Endothelial cell (in vitro differentiated cells): ENCODE measurements at regions not wholly inside any gene's neighbourhood (a gene's known extent, or its start where the extent isn't known, plus 50 kb on each side); places are given as distances from the start of the nearest gene placed in this dataset.

ENCODE experiments used
- DNase-seq: peaks from one replicate; pipeline ENCODE4 v3.0.0; 2021; ENCODE audit warnings: low spot score
- H3K27ac Mint-ChIP-seq: one replicate; pipeline ENCODE4 v1.8.0; 2021; ENCODE audit warnings: mixed read lengths, inconsistent platforms; ENCODE audit not compliant: unreplicated experiment
- H3K27me3 Mint-ChIP-seq: one replicate; pipeline ENCODE4 v1.8.0; 2021; ENCODE audit warnings: mild to moderate bottlenecking, moderate library complexity, mixed read lengths, inconsistent platforms; ENCODE audit not compliant: unreplicated experiment
- H3K36me3 Mint-ChIP-seq: one replicate; pipeline ENCODE4 v1.8.0; 2021; ENCODE audit warnings: mild to moderate bottlenecking, low read depth, mixed read lengths, inconsistent platforms; ENCODE audit not compliant: unreplicated experiment
- H3K4me1 Mint-ChIP-seq: one replicate; pipeline ENCODE4 v1.8.0; 2021; ENCODE audit warnings: mild to moderate bottlenecking, mixed read lengths, inconsistent platforms; ENCODE audit not compliant: unreplicated experiment
- H3K4me3 Mint-ChIP-seq: one replicate; pipeline ENCODE4 v1.8.0; 2021; ENCODE audit warnings: mild to moderate bottlenecking, mixed read lengths, inconsistent platforms; ENCODE audit not compliant: unreplicated experiment
- H3K9me3 Mint-ChIP-seq: one replicate; pipeline ENCODE4 v1.8.0; 2021; ENCODE audit warnings: mixed read lengths, inconsistent platforms; ENCODE audit not compliant: unreplicated experiment
- CTCF ChIP-seq: fragments of 200-600 bp; sonication (generic); IDR thresholded peaks from one replicate; pipeline ENCODE4 v1.5.0; 2021; ENCODE audit warnings: antibody characterized with exemption; ENCODE audit not compliant: unreplicated experiment

GRCh38 chrX:16023790-16024734, 99.3 kb upstream of the GRPR start:
- Mint-ChIP-seq H3K27ac (no peak overlapping the region), H3K4me3 (no peak overlapping the region), H3K36me3 (no peaks in the 10 kb centered on the region), H3K4me1 (peaks cover 11% of the 10 kb centered on the region), H3K27me3 (peaks cover 2% of the 10 kb centered on the region), H3K9me3 (no peaks in the 10 kb centered on the region)
- no peak for TF ChIP-seq CTCF
- no peak for DNase-seq

- no peak for DNase-seq
- no peak overlapping the region for H3K27ac Mint-ChIP-seq
- peaks cover 2% of the 10 kb centered on the region for H3K27me3 Mint-ChIP-seq
- H3K4me1 Mint-ChIP-seq, result peaks cover 6% of the 10 kb centered on the region
- no peaks in the 10 kb centered on the region for H3K9me3 Mint-ChIP-seq
- H3K36me3 Mint-ChIP-seq, result no peaks in the 10 kb centered on the region
- no peak overlapping the region for H3K4me3 Mint-ChIP-seq
- TF ChIP-seq CTCF, result no peak
These were observed 100.7 kb upstream of the GRPR start for GRCh38 chrX:16022580-16023200.

GRCh38 chrX:16018291-16018690, 105.1 kb upstream of the GRPR start:
- no peak for DNase-seq
- TF ChIP-seq CTCF, result no peak
- no peak overlapping the region for H3K4me3 Mint-ChIP-seq
- peaks cover 2% of the 10 kb centered on the region for H3K27me3 Mint-ChIP-seq
- peaks cover 6% of the 10 kb centered on the region for H3K4me1 Mint-ChIP-seq
- no peaks in the 10 kb centered on the region for H3K9me3 Mint-ChIP-seq
- no peaks in the 10 kb centered on the region for H3K36me3 Mint-ChIP-seq
- no peak overlapping the region for H3K27ac Mint-ChIP-seq

- no peak for TF ChIP-seq CTCF
- no peaks in the 10 kb centered on the region for H3K9me3 Mint-ChIP-seq
- no peaks in the 10 kb centered on the region for H3K27me3 Mint-ChIP-seq
- no peak for DNase-seq
- no peaks in the 10 kb centered on the region for H3K4me1 Mint-ChIP-seq
- H3K27ac Mint-ChIP-seq, result no peak overlapping the region
- no peak overlapping the region for H3K4me3 Mint-ChIP-seq
- no peaks in the 10 kb centered on the region for H3K36me3 Mint-ChIP-seq
These were observed 109.2 kb upstream of the GRPR start for GRCh38 chrX:16014171-16014570.

GRCh38 chrX:16012250-16012649, 111.1 kb upstream of the GRPR start:
- Mint-ChIP-seq H3K4me3 (no peak overlapping the region), H3K27ac (no peak overlapping the region), H3K4me1 (no peaks in the 10 kb centered on the region), H3K9me3 (no peaks in the 10 kb centered on the region), H3K27me3 (no peaks in the 10 kb centered on the region), H3K36me3 (no peaks in the 10 kb centered on the region)
- TF ChIP-seq CTCF, result no peak
- DNase-seq, result no peak
